GM18505 (cell line): ENCODE measurements at regions not wholly inside any gene's neighbourhood (a gene's known extent, or its start where the extent isn't known, plus 50 kb on each side); places are given as distances from the start of the nearest gene placed in this dataset.

Experiments
- ATAC-seq: cut with Tn5 transposase; IDR thresholded peaks from one replicate; pipeline ENCODE4 v1.9.1; 2021; ENCODE audit not compliant: unreplicated experiment
- POLR2A ChIP-seq: IDR thresholded peaks from 4 replicates; pipeline ENCODE4 v1.6.1; 2011; ENCODE audit warnings: borderline replicate concordance; ENCODE audit not compliant: insufficient read depth, insufficient read length; ENCODE audit errors: extremely low read depth

- no peak for ATAC-seq
- no peak for TF ChIP-seq POLR2A
These were observed 525.5 kb upstream of the RGMA start for GRCh38 chr15:93614386-93615104.

GRCh38 chr15:93613386-93613785 is 524.4 kb upstream of the RGMA start:
- no peak for ATAC-seq
- TF ChIP-seq POLR2A = no peak

- no peak for TF ChIP-seq POLR2A
- ATAC-seq = no peak
These were observed 523.9 kb upstream of the RGMA start for GRCh38 chr15:93612953-93613352.

- no peak for ATAC-seq
- TF ChIP-seq POLR2A = no peak
These were observed 521.9 kb upstream of the RGMA start for GRCh38 chr15:93610944-93611343.

GRCh38 chr15:93608643-93609148 is 519.7 kb upstream of the RGMA start:
- no peak for ATAC-seq
- TF ChIP-seq POLR2A = no peak

GRCh38 chr15:93603550-93603949 is 514.5 kb upstream of the RGMA start:
- no peak for TF ChIP-seq POLR2A
- no peak for ATAC-seq

- no peak for TF ChIP-seq POLR2A
- no peak for ATAC-seq
These were observed 498.1 kb upstream of the RGMA start for GRCh38 chr15:93587059-93587521.

- TF ChIP-seq POLR2A = no peak
- ATAC-seq = no peak
These were observed 496.0 kb upstream of the RGMA start for GRCh38 chr15:93585012-93585411.

GRCh38 chr15:93583968-93584367 is 495.0 kb upstream of the RGMA start:
- ATAC-seq = no peak
- no peak for TF ChIP-seq POLR2A

GRCh38 chr15:93583552-93583951 is 494.5 kb upstream of the RGMA start:
- ATAC-seq = no peak
- no peak for TF ChIP-seq POLR2A

GRCh38 chr15:93570527-93570926 is 481.5 kb upstream of the RGMA start:
- no peak for ATAC-seq
- no peak for TF ChIP-seq POLR2A

- no peak for TF ChIP-seq POLR2A
- no peak for ATAC-seq
These were observed 477.8 kb upstream of the RGMA start for GRCh38 chr15:93566762-93567161.

GRCh38 chr15:93565201-93565600 is 476.2 kb upstream of the RGMA start:
- TF ChIP-seq POLR2A = no peak
- ATAC-seq = no peak

GRCh38 chr15:93563218-93563617 is 474.2 kb upstream of the RGMA start:
- TF ChIP-seq POLR2A = no peak
- no peak for ATAC-seq

GRCh38 chr15:93562395-93563123 is 473.5 kb upstream of the RGMA start:
- no peak for TF ChIP-seq POLR2A
- no peak for ATAC-seq

GRCh38 chr15:93557696-93558095 is 468.7 kb upstream of the RGMA start:
- no peak for ATAC-seq
- TF ChIP-seq POLR2A = no peak
